PFSK-1 (cell line): ENCODE measurements at regions not wholly inside any gene's neighbourhood (a gene's known extent, or its start where the extent isn't known, plus 50 kb on each side); places are given as distances from the start of the nearest gene placed in this dataset.

Experiments used
- FOXP2 ChIP-seq: optimal IDR thresholded peaks from 2 replicates; pipeline ENCODE3; 2011; ENCODE audit warnings: borderline replicate concordance, control low read depth, inconsistent platforms; ENCODE audit not compliant: insufficient read depth; ENCODE audit errors: extremely low read length, extremely low read depth
- POLR2AphosphoS5 ChIP-seq: IDR thresholded peaks from 2 replicates; pipeline ENCODE4 v1.6.1; 2012; ENCODE audit warnings: low read depth, mild to moderate bottlenecking, control low read depth, low read length, moderate library complexity
- SIN3A ChIP-seq: IDR thresholded peaks from 2 replicates; pipeline ENCODE4 v1.6.1; 2012; ENCODE audit warnings: mild to moderate bottlenecking, low read length, moderate library complexity, borderline replicate concordance; ENCODE audit not compliant: insufficient read depth
- TAF1 ChIP-seq: IDR thresholded peaks from 2 replicates; pipeline ENCODE4 v1.6.1; 2012; ENCODE audit warnings: low read length, control low read depth, borderline replicate concordance; ENCODE audit not compliant: insufficient read depth
- TF ChIP-seq, protein P1 (sequence below), 2 experiments: IDR thresholded peaks; 2 replicates each; pipeline versions ENCODE4 v1.6.1 to v1.8.0; 2011 to 2012; ENCODE audit warnings: low read depth in 2 of 2, low read length in 2 of 2, control low read depth in 1 of 2, inconsistent platforms in 1 of 2, mild to moderate bottlenecking in 1 of 2, moderate library complexity in 1 of 2; ENCODE audit not compliant: insufficient read depth in 1 of 2

DNA sequence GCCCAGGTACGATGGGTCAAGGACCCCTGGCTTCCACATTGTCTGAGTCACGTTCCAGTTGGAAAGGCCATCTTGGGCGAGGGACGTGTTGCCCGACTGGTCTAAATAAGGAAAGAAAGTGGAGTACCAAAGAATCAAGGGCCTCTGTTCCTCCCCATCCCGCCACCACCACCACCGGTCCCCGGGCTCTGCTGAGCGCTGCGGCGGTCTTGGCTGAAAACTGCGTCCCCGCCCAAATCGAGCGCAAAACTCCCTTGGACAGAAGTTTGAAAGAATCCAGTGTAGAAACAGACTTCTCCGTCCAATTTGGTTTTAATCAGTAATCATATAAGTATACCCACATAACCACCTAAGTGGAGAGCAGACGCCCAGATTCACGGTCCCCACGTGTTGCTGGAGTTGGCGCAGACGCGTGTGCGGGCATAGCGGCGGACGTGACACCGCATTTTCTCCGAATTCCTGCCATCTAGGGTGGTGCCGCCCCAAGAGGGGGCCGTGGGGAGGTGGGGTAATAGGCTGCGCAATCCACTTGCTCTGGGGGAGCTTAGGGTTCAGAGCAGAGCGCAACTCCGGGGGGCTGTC, 243.8 kb upstream of the TOPAZ1 start:
- TF ChIP-seq, protein P1, sequence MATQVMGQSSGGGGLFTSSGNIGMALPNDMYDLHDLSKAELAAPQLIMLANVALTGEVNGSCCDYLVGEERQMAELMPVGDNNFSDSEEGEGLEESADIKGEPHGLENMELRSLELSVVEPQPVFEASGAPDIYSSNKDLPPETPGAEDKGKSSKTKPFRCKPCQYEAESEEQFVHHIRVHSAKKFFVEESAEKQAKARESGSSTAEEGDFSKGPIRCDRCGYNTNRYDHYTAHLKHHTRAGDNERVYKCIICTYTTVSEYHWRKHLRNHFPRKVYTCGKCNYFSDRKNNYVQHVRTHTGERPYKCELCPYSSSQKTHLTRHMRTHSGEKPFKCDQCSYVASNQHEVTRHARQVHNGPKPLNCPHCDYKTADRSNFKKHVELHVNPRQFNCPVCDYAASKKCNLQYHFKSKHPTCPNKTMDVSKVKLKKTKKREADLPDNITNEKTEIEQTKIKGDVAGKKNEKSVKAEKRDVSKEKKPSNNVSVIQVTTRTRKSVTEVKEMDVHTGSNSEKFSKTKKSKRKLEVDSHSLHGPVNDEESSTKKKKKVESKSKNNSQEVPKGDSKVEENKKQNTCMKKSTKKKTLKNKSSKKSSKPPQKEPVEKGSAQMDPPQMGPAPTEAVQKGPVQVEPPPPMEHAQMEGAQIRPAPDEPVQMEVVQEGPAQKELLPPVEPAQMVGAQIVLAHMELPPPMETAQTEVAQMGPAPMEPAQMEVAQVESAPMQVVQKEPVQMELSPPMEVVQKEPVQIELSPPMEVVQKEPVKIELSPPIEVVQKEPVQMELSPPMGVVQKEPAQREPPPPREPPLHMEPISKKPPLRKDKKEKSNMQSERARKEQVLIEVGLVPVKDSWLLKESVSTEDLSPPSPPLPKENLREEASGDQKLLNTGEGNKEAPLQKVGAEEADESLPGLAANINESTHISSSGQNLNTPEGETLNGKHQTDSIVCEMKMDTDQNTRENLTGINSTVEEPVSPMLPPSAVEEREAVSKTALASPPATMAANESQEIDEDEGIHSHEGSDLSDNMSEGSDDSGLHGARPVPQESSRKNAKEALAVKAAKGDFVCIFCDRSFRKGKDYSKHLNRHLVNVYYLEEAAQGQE (IDR thresholded peaks at IDR 0.05; ENCODE audit: insufficient read depth in 1 of 2, low read depth in 2 of 2, low read length in 2 of 2): no peak
- no peak for TF ChIP-seq TAF1
- TF ChIP-seq POLR2AphosphoS5: no peak
- TF ChIP-seq SIN3A: no peak
- TF ChIP-seq FOXP2: no peak
